ENCODE measurements at regions not wholly inside any gene's neighbourhood (a gene's known extent, or its start where the extent isn't known, plus 50 kb on each side); places are given as distances from the start of the nearest gene placed in this dataset.

DNA sequence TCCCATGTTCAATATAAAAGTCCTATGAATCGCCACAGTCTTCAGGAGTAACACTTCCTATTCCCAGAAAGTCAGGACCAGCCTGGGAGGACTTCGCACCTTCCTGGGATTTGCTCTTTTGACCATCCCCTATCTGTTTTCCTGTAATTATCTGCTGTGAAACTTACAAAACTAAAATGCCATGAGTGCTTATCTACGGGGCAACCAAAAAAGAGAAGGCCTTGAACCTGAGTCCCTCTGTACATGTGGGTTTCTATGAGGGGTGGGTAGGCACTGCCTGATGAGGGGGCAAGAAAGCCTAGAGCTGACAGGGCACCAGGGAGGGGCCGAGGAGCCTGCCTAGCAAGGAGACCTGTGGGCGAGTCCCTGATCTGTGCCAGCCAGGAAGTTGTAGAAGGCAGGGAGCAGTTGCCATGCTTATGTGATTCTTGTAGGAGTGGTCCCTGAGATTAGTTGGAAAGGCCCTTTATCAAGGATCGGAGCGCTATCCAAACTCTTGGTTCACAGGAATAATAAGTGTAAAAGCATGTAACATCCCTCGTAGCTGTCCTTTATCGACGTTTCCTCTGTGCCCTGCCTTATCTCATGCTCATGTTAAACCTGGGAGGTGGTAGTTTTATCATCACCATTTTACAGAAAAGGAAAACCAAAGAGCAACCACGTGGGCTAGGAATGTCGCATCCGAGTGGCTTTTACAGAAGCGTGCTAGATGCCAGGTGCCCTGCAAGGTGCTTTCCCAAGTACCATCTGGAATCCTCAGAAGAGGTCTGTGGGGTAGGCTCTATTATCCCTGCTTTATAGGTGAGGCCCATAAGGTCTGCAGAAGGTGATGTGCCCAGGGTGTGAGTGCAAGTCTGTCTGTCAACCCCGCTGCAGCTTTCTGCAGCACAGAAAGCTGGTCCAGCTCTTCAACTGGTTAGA is 111.8 kb downstream of the B3GNT2 start:
- H4K20me1 ChIP-seq, result no peaks in the 10 kb centered on the region
- H3K36me3 ChIP-seq, result no peaks in the 10 kb centered on the region
- H3K9ac ChIP-seq, result peak overlapping the region in 1 of 11 experiments; percentile 55; a peak in 3 of 22 replicates
- H3K9me3 ChIP-seq (replicated peaks in 1 of 11), result no peaks in the 10 kb centered on the region
- no peaks in the 10 kb centered on the region for H3K27me3 ChIP-seq
- no peak for TF ChIP-seq Cebpa-rat (IDR thresholded peaks at IDR 0.05)
- H3K4me1 ChIP-seq, result peaks cover 47 to 67% (median 58%) of the 10 kb centered on the region in 10 experiments
- H3K27ac ChIP-seq, result peak overlapping the region in 5 of 11 experiments; percentile 4 to 21 (median 10); a peak in 5 of 22 replicates
- peak overlapping the region; percentile 51 to 72 (median 66); a peak in 21 of 22 replicates for H3K4me2 ChIP-seq
- H3K4me3 ChIP-seq, result no peak overlapping the region

DNA sequence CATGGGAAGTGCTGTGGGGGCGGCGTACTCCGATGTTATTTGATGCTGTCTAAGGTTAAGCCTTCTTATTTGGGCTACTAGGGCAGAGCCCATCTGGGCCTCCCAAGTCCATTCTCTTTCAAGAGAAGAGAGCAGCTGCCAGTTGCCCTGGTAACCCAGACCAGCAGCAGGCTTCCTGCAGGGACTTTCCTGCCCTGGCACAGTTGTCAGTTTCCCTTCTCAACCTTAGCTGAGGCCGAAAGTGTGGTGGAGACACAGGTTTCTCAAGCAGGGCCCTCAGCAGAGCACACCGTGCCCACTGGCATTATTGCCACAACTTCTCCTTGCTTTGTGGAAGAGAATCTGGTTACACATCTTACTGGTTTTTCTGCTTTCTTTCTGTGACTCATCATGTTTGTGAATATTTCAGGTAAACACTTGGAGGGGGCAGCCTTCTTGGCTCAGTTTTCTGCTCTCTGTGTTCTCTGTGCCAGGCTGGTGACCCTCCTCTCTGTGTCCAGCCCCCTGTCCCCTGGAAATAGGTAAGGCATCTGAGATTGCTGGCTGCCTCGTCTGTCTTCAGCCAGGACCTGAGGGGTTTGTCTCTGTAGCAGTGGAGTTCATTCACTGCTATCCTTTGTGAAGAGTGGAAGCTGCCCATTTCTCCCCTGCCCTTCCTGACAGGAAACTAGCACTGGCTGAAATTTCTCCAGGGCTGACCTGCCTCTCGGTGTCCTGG is 111.0 kb downstream of the B3GNT2 start:
- no peak overlapping the region for H3K4me3 ChIP-seq
- no peaks in the 10 kb centered on the region for H4K20me1 ChIP-seq
- H3K27ac ChIP-seq, result peak overlapping the region in 5 of 11 experiments; percentile 4 to 21 (median 10); a peak in 6 of 22 replicates
- H3K36me3 ChIP-seq, result no peaks in the 10 kb centered on the region
- peak overlapping the region; percentile 51 to 72 (median 66) for H3K4me2 ChIP-seq
- H3K9me3 ChIP-seq (replicated peaks in 1 of 11), result no peaks in the 10 kb centered on the region
- no peak for TF ChIP-seq Cebpa-rat (IDR thresholded peaks at IDR 0.05)
- H3K4me1 ChIP-seq, result peaks cover 47 to 72% (median 61%) of the 10 kb centered on the region in 10 experiments
- H3K27me3 ChIP-seq, result no peaks in the 10 kb centered on the region
- H3K9ac ChIP-seq, result peak overlapping the region in 2 of 11 experiments; percentile 32 to 55; a peak in 3 of 22 replicates

- no peaks in the 10 kb centered on the region for H3K9me3 ChIP-seq (replicated peaks in 1 of 11)
- peaks cover 53 to 82% (median 71%) of the 10 kb centered on the region in 10 experiments for H3K4me1 ChIP-seq
- no peak overlapping the region for H3K4me3 ChIP-seq
- H3K27me3 ChIP-seq, result no peaks in the 10 kb centered on the region
- H3K36me3 ChIP-seq, result no peaks in the 10 kb centered on the region
- H3K4me2 ChIP-seq, result peak overlapping the region; percentile 19 to 77 (median 60); a peak in 21 of 22 replicates
- no peak for TF ChIP-seq Cebpa-rat (IDR thresholded peaks at IDR 0.05)
- H4K20me1 ChIP-seq, result no peaks in the 10 kb centered on the region
- H3K9ac ChIP-seq, result no peak overlapping the region
- H3K27ac ChIP-seq, result no peak overlapping the region
Observed at GRCh38 chr2:62305421-62306176, 109.7 kb downstream of the B3GNT2 start.

DNA sequence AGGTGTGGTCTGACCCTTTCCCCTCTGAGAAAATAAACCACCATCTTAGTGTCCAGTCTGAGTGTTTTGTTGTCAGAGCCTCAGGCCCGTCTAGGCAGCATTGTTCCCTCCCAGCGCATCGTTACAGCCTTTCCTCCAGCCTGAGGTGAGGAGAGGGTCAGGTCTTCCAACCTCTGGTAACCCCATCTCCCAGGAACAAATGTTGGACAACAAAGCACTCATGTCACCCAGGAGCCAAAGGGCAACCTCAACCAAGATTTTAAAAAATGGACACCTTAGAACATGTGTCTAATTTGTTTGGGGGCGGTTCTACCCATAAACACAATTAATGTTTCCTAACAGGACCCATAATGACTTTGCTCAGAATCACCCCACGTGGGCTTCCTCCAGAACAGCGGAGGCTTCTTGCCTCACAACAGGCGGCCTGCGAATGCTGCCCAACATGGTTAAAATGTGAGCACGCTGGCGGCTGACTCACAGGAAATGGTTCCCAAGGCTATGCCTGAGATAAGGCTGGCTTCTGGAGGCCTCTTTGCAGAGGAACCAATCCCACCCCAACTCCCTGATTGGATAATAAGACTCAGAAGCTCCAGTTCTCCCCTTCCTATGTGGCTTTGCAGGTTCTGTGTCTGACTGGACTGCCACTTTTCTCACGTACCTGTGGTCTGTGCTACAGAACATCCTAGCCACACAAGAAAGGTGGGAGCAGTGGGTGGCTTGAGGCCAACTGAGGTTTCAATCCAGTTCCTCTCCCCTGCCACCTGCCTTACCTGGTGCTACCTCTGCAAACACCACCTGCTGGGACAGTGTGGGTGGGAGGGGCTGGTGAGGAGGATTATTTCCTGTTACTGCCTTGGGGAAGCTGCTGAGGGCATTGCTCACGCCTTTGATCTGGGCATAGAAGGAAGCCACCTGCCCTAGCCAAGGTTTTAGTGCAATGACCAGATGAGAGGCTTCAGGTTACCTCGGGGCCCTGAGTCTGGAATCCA is 108.8 kb downstream of the B3GNT2 start:
- Histone ChIP-seq H3K4me2 (peak overlapping the region; percentile 19 to 77 (median 60)), H3K36me3 (no peaks in the 10 kb centered on the region), H3K4me1 (peaks cover 49 to 77% (median 66%) of the 10 kb centered on the region in 10 experiments), H4K20me1 (no peaks in the 10 kb centered on the region), H3K9me3 (replicated peaks in 1 of 11) (no peaks in the 10 kb centered on the region), H3K27me3 (no peaks in the 10 kb centered on the region), H3K4me3 (no peak overlapping the region), H3K9ac (peak overlapping the region in 2 of 11 experiments; percentile 15; a peak in 1 of 22 replicates), H3K27ac (peak overlapping the region in 8 of 11 experiments; percentile 6 to 74 (median 40); a peak in 13 of 22 replicates)
- no peak for TF ChIP-seq Cebpa-rat (IDR thresholded peaks at IDR 0.05)

DNA sequence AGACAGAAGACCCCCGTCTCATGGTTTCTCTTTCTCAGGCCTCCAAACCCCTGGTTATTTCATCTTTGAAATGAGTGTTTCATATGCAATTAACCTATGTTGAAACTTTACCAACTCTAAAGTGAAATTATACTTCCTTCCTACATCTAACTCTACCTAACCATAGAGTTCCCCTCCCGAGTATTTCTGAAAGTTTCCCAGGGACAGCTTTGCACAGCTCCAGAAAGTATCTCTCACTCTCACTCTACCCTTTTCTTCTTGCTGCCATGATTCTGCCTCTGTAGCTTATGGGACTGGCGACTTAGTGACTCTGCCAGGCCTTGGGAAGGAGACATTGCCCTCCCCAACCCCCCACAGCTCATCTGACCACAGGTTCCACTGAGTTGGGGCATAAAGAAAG is 107.9 kb downstream of the B3GNT2 start:
- Histone ChIP-seq H3K4me2 (peak overlapping the region; percentile 19 to 77 (median 60)), H3K36me3 (no peaks in the 10 kb centered on the region), H3K27me3 (no peaks in the 10 kb centered on the region), H3K4me1 (peaks cover 44 to 70% (median 59%) of the 10 kb centered on the region in 10 experiments), H3K27ac (peak overlapping the region in 8 of 11 experiments; percentile 6 to 74 (median 40); a peak in 10 of 22 replicates), H3K9me3 (replicated peaks in 1 of 11) (no peaks in the 10 kb centered on the region), H4K20me1 (no peaks in the 10 kb centered on the region), H3K4me3 (no peak overlapping the region), H3K9ac (peak overlapping the region in 1 of 11 experiments; percentile 15; a peak in 1 of 22 replicates)
- TF ChIP-seq Cebpa-rat (IDR thresholded peaks at IDR 0.05), result no peak

DNA sequence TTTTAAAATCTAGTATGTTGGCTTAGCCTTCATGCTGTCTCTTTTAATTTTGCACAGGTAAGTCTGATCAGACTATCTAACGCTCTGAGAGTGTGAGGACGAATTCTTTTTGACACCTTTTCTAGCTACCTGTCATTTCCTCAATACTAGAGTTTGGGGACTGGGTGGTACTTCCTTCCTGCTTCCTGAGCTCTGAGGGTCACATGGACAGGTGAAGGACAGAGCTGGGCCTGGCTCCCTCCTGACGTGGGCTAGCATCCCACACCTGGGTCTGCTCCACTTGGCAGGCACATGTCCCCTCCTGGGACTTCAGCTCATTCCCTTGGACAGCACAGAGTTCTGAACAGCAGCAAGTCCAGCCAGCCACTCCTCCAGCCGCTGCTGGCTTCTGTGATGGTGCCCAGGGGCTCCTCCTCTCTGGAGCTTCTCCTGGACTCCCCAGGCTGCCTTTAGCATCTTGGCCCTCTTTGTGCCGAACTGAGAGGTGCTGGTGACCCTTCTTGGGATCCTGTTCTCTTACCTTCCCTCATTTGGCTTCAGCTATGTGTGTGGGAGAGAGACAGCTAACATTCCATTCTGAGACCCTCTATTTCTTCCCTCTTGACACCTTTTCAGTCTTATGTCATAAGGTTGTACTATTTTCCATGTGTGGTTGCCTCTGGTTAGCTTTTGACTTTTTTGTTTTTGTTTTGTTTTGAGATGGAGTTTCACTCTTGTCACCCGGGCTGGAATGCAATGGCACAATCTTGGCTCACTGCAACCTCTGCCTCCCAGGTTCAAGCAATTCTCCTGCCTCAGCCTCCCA is 106.9 kb downstream of the B3GNT2 start:
- Histone ChIP-seq H3K27me3 (no peaks in the 10 kb centered on the region), H3K4me3 (no peak overlapping the region), H3K9ac (no peak overlapping the region), H4K20me1 (no peaks in the 10 kb centered on the region), H3K27ac (no peak overlapping the region), H3K4me2 (peak overlapping the region in 6 of 11 experiments; percentile 2 to 77 (median 48); a peak in 7 of 22 replicates), H3K9me3 (replicated peaks in 1 of 11) (no peaks in the 10 kb centered on the region), H3K4me1 (peaks cover 44 to 66% (median 57%) of the 10 kb centered on the region in 10 experiments), H3K36me3 (no peaks in the 10 kb centered on the region)
- TF ChIP-seq Cebpa-rat (IDR thresholded peaks at IDR 0.05), result no peak

- no peaks in the 10 kb centered on the region for H3K36me3 ChIP-seq
- no peak overlapping the region for H3K4me3 ChIP-seq
- TF ChIP-seq Cebpa-rat (IDR thresholded peaks at IDR 0.05), result no peak
- no peak overlapping the region for H3K9ac ChIP-seq
- no peaks in the 10 kb centered on the region for H4K20me1 ChIP-seq
- H3K4me2 ChIP-seq, result peak overlapping the region; percentile 34 to 66 (median 52); a peak in 21 of 22 replicates
- no peaks in the 10 kb centered on the region for H3K9me3 ChIP-seq (replicated peaks in 1 of 11)
- H3K4me1 ChIP-seq, result peaks cover 31 to 48% (median 41%) of the 10 kb centered on the region in 10 experiments
- H3K27ac ChIP-seq, result peak overlapping the region in 5 of 11 experiments; percentile 4 to 49 (median 16); a peak in 4 of 22 replicates
- no peaks in the 10 kb centered on the region for H3K27me3 ChIP-seq
Observed at GRCh38 chr2:62300925-62301324, 105.0 kb downstream of the B3GNT2 start.

Data from BLaER1 treated with 17β-estradiol and CSF1 and Interleukin-3, amounts not matched to agents 10 nM and 100 nM (cell line).